GM12878 (cell line): ENCODE measurements at regions not wholly inside any gene's neighbourhood (a gene's known extent, or its start where the extent isn't known, plus 50 kb on each side); places are given as distances from the start of the nearest gene placed in this dataset.

Experiments used
- ATAC-seq: fragments of 200-7000 bp; cut with Tn5 transposase; 3 replicates; pipeline ENCODE4 v1.9.1; 2020; ENCODE audit warnings: mild to moderate bottlenecking, moderate library complexity
- BruUV-seq: library from RNA; stranded (reverse); fragments of 400-500 nt; replicated peaks from 2 replicates; lab custom pipeline; 2021; lab: Mats Ljungman, UMichigan
- CTCF ChIA-PET: fragments of 300-600 bp; sonication (Branson Sonifier 250); formaldehyde crosslinking; extraction: SDS; loops from one replicate; lab custom pipeline; 2021; ENCODE audit warnings: inconsistent platforms; lab: Yijun Ruan, JAX
- POLR2A ChIA-PET: fragments of 350-600 bp; formaldehyde crosslinking; extraction: SDS; loops from one replicate; lab custom pipeline; 2021; ENCODE audit warnings: inconsistent platforms; lab: Charles Lee
- RAD21 ChIA-PET: fragments of 300-600 bp; sonication (Branson Sonifier 250); formaldehyde crosslinking; loops from one replicate; lab custom pipeline; 2023; ENCODE audit warnings: antibody characterized with exemption; ENCODE audit not compliant: unreplicated experiment; lab: Charles Lee
- SMC1A ChIA-PET: fragments of 300-600 bp; sonication (Branson Sonifier 250); formaldehyde crosslinking; loops from one replicate; lab custom pipeline; 2023; ENCODE audit not compliant: unreplicated experiment, uncharacterized antibody; lab: Charles Lee
- DNase-seq: peaks from one replicate; pipeline ENCODE4 v3.0.0-alpha.2; 2011; ENCODE audit warnings: low read depth, low spot score
- FAIRE-seq: peaks from 3 replicates; lab custom pipeline; 2011; peaks lifted over from hg19 to GRCh38; lab: Jason Lieb, UNC
- H2AFZ ChIP-seq: 2 replicates; pipeline ENCODE4 v1.6.0; 2011; ENCODE audit warnings: low read depth, low read length, control low read depth; ENCODE audit not compliant: control insufficient read depth
- H3K27ac ChIP-seq: 2 replicates; pipeline ENCODE4 v1.5.1; 2011; ENCODE audit warnings: control low read depth; ENCODE audit not compliant: control insufficient read depth, insufficient read depth
- H3K27me3 ChIP-seq, 2 experiments: replicated peaks in 1 of 2; 2 replicates each; pipeline versions ENCODE4 v1.6.0 to v1.6.1; 2011; ENCODE audit warnings: low read length in 1 of 2; ENCODE audit not compliant: control insufficient read depth in 2 of 2, insufficient read depth in 2 of 2
- H3K36me3 ChIP-seq, 2 experiments: 2 replicates each; pipeline ENCODE4 v1.5.1; 2011; ENCODE audit warnings: low read length in 1 of 2; ENCODE audit not compliant: control insufficient read depth in 2 of 2, insufficient read depth in 2 of 2
- H3K4me1 ChIP-seq: 2 replicates; pipeline ENCODE4 v1.6.1; 2011; ENCODE audit warnings: mild to moderate bottlenecking, low read length, moderate library complexity, mixed read lengths; ENCODE audit not compliant: control insufficient read depth, insufficient read depth
- H3K4me2 ChIP-seq: 2 replicates; pipeline ENCODE4 v1.6.0; 2011; ENCODE audit warnings: control low read depth; ENCODE audit not compliant: control insufficient read depth, insufficient read depth
- H3K4me3 ChIP-seq: fragments of 200-600 bp; sonication (generic); 2 replicates; pipeline ENCODE4 v1.5.1; 2016
- H3K79me2 ChIP-seq: 2 replicates; pipeline ENCODE4 v1.6.0; 2011; ENCODE audit warnings: low read length; ENCODE audit not compliant: control insufficient read depth, insufficient read depth
- H3K9ac ChIP-seq: 2 replicates; pipeline ENCODE4 v1.8.0; 2011; ENCODE audit warnings: low read length, control low read depth, mixed read lengths; ENCODE audit not compliant: control insufficient read depth, insufficient read depth
- H3K9me3 ChIP-seq: replicated peaks from 3 replicates; pipeline ENCODE4 v1.5.1; 2011; ENCODE audit warnings: mild to moderate bottlenecking, low read length; ENCODE audit not compliant: control insufficient read depth, insufficient read depth
- H4K20me1 ChIP-seq: 2 replicates; pipeline ENCODE4 v1.6.0; 2011; ENCODE audit not compliant: control insufficient read depth, insufficient read depth
- CEBPZ ChIP-seq: fragments of 150-350 bp; IDR thresholded peaks from 2 replicates; pipeline ENCODE4 v1.6.1; 2016; ENCODE audit warnings: low read depth, low read length
- CREM ChIP-seq: IDR thresholded peaks from 2 replicates; pipeline ENCODE4 v1.6.1; 2014; ENCODE audit warnings: antibody characterized with exemption, low read depth
- CTCF ChIP-seq, 3 experiments: IDR thresholded peaks in 2 of 3; conservative IDR thresholded peaks in 1 of 3; 2 replicates each; pipeline ENCODE4 v1.5.1; 2011; ENCODE audit warnings: low read depth in 3 of 3, low read length in 3 of 3, mild to moderate bottlenecking in 3 of 3, control low read depth in 2 of 3, moderate library complexity in 2 of 3, inconsistent platforms in 1 of 3, mixed read lengths in 1 of 3; ENCODE audit not compliant: control insufficient read depth in 2 of 3, insufficient read depth in 1 of 3; ENCODE audit errors: extremely low read depth in 1 of 3
- HDAC6 ChIP-seq: fragments of 200-600 bp; sonication (generic); IDR thresholded peaks from one replicate; pipeline ENCODE4 v1.8.0; 2017; ENCODE audit warnings: antibody characterized with exemption; ENCODE audit not compliant: unreplicated experiment
- MEF2A ChIP-seq: IDR thresholded peaks from 2 replicates; pipeline ENCODE4 v1.6.1; 2011; ENCODE audit warnings: low read depth, mild to moderate bottlenecking, low read length, moderate library complexity; ENCODE audit not compliant: insufficient read depth
- PAX8 ChIP-seq: fragments of 450-650 bp; IDR thresholded peaks from 2 replicates; pipeline ENCODE4 v1.6.1; 2017; ENCODE audit warnings: mild to moderate bottlenecking, moderate library complexity
- RAD21 ChIP-seq: IDR thresholded peaks from 2 replicates; pipeline ENCODE4 v1.6.1; 2011; ENCODE audit warnings: mild to moderate bottlenecking, low read depth, low read length, moderate library complexity; ENCODE audit not compliant: insufficient read depth
- SIN3A ChIP-seq: IDR thresholded peaks from 2 replicates; pipeline ENCODE4 v1.6.1; 2012; ENCODE audit warnings: low read depth, low read length, improper control_type of control experiment
- SRF ChIP-seq, 2 experiments: IDR thresholded peaks; 2 replicates each; pipeline ENCODE4 v1.6.1; 2011; ENCODE audit warnings: low read depth in 2 of 2, low read length in 2 of 2, mild to moderate bottlenecking in 1 of 2, moderate library complexity in 1 of 2
- ZBTB40 ChIP-seq: fragments of 450-650 bp; IDR thresholded peaks from 2 replicates; pipeline ENCODE4 v1.6.1; 2016; ENCODE audit warnings: mild to moderate bottlenecking, moderate library complexity, borderline replicate concordance
- WGBS: methylation state at CpG from one replicate; pipeline ENCODE4 v1.1.6; 2016; ENCODE audit warnings: low lambda C conversion rate; ENCODE audit not compliant: insufficient replicate concordance, insufficient coverage; ENCODE audit errors: missing lambda C conversion rate; 5-methylcytosine and 5-hydroxymethylcytosine counted together
- in situ Hi-C: fragments of 300-500 bp; cut with MboI; formaldehyde crosslinking; loops from 9 replicates; pipeline ENCODE4 v1.14.3; 2018; ENCODE audit warnings: mixed read lengths
- intact Hi-C: fragments of 100-400 bp; cut with micrococcal nuclease; formaldehyde crosslinking; loops from one replicate; pipeline ENCODE4 v1.14.2; 2022; ENCODE audit not compliant: unreplicated experiment
- TF ChIP-seq, protein P1 (sequence below): IDR thresholded peaks from 2 replicates; pipeline ENCODE4 v1.6.1; 2011; ENCODE audit warnings: borderline replicate concordance, low read depth, mild to moderate bottlenecking, moderate library complexity, low read length; ENCODE audit not compliant: insufficient read depth, poor library complexity, severe bottlenecking
- TF ChIP-seq, protein P2 (sequence below): fragments of 150-350 bp; IDR thresholded peaks from 2 replicates; pipeline ENCODE4 v1.6.1; 2014; ENCODE audit warnings: mild to moderate bottlenecking, low read depth, low read length

DNA sequence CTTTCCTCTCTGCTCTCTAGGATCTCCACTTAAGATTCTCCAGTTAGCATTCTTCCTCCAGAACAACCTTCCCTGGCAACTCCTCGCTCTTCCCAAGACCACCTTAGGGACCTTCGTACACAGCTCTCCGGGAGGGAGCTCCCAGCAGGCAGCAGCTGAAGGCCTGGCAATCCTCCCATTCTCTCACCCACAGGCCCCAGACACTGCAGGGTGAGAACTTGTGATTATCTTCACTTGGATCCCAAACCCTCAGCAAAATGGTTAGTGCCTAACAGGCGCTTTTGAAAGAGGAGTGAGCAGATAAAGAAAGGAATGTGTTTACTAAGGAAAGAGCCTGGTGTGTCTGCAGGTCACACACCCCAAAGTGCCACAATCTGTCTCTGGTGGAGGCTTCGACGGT lies 83.8 kb upstream of the SNTG2 start:
- no peaks in the 10 kb centered on the region for H4K20me1 ChIP-seq
- CTCF ChIA-PET: no interaction called here
- BruUV-seq: no TSS peak
- TF ChIP-seq PAX8 (no peak), CEBPZ (no peak), CTCF (IDR thresholded peaks at IDR 0.05 in 2 of 3, conservative IDR thresholded peaks at IDR 0.05 in 1 of 3; ENCODE audit: control insufficient read depth in 2 of 3, extremely low read depth in 1 of 3, insufficient read depth in 1 of 3, low read depth in 3 of 3, low read length in 3 of 3) (no peak), HDAC6 (no peak), RAD21 (no peak), SRF (IDR thresholded peaks at IDR 0.05; ENCODE audit: low read depth in 2 of 2, low read length in 2 of 2) (no peak), ZBTB40 (no peak), MEF2A (no peak), CREM (no peak), SIN3A (no peak)
- TF ChIP-seq, protein P1, sequence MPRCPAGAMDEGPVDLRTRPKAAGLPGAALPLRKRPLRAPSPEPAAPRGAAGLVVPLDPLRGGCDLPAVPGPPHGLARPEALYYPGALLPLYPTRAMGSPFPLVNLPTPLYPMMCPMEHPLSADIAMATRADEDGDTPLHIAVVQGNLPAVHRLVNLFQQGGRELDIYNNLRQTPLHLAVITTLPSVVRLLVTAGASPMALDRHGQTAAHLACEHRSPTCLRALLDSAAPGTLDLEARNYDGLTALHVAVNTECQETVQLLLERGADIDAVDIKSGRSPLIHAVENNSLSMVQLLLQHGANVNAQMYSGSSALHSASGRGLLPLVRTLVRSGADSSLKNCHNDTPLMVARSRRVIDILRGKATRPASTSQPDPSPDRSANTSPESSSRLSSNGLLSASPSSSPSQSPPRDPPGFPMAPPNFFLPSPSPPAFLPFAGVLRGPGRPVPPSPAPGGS: no peak
- TF ChIP-seq, protein P2, sequence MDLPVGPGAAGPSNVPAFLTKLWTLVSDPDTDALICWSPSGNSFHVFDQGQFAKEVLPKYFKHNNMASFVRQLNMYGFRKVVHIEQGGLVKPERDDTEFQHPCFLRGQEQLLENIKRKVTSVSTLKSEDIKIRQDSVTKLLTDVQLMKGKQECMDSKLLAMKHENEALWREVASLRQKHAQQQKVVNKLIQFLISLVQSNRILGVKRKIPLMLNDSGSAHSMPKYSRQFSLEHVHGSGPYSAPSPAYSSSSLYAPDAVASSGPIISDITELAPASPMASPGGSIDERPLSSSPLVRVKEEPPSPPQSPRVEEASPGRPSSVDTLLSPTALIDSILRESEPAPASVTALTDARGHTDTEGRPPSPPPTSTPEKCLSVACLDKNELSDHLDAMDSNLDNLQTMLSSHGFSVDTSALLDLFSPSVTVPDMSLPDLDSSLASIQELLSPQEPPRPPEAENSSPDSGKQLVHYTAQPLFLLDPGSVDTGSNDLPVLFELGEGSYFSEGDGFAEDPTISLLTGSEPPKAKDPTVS: no peak

More for the DNA sequence above, 83.8 kb upstream of the SNTG2 start:
- DNase-seq (no peak), ATAC-seq (no peak), FAIRE-seq (no peak)
- no peaks in the 10 kb centered on the region for H3K4me1 ChIP-seq
- RAD21 ChIA-PET: no interaction called here
- 61% methylated on average over 6 of the region's 6 CpGs for WGBS
- H3K27me3 ChIP-seq: no peaks in the 10 kb centered on the region; a peak in 1 of 4 replicates
- POLR2A ChIA-PET: no interaction called here
- SMC1A ChIA-PET: no interaction called here
- no peaks in the 10 kb centered on the region for H3K36me3 ChIP-seq
- H2AFZ ChIP-seq: no peak overlapping the region
- H3K4me3 ChIP-seq: no peak overlapping the region
- H3K9me3 ChIP-seq: no peaks in the 10 kb centered on the region
- intact Hi-C loops: no loop called here
- H3K27ac ChIP-seq: no peak overlapping the region
- in situ Hi-C loops: no loop called here
- no peak overlapping the region for H3K9ac ChIP-seq
- no peaks in the 10 kb centered on the region for H3K79me2 ChIP-seq
- no peak overlapping the region for H3K4me2 ChIP-seq
